Upper lobe of right lung (tissue), 1 donor: ENCODE measurements at regions not wholly inside any gene's neighbourhood (a gene's known extent, or its start where the extent isn't known, plus 50 kb on each side); places are given as distances from the start of the nearest gene placed in this dataset.

Experiments
- ATAC-seq: fragments of 200-7000 bp; cut with Tn5 transposase; one replicate; pipeline ENCODE4 v1.9.1; 2020; ENCODE audit warnings: mild to moderate bottlenecking, moderate library complexity
- DNase-seq: peaks from one replicate; pipeline ENCODE4 v3.0.0-alpha.2; 2020
- H3K27ac ChIP-seq: fragments of 200-600 bp; one replicate; pipeline ENCODE4 v1.8.0; 2022
- H3K27me3 ChIP-seq: fragments of 200-600 bp; one replicate; pipeline ENCODE4 v1.8.0; 2022; ENCODE audit warnings: mild to moderate bottlenecking
- H3K36me3 ChIP-seq: fragments of 200-600 bp; one replicate; pipeline ENCODE4 v1.8.0; 2022
- H3K4me1 ChIP-seq: fragments of 200-600 bp; one replicate; pipeline ENCODE4 v1.8.0; 2022
- H3K4me3 ChIP-seq: fragments of 200-600 bp; one replicate; pipeline ENCODE4 v1.8.0; 2022; ENCODE audit warnings: mild to moderate bottlenecking
- H3K9me3 ChIP-seq: fragments of 200-600 bp; one replicate; pipeline ENCODE4 v1.8.0; 2022
- CTCF ChIP-seq: fragments of 200-600 bp; IDR thresholded peaks from one replicate; pipeline ENCODE4 v1.8.0; 2022; ENCODE audit warnings: antibody characterized with exemption
- intact Hi-C: fragments of 100-400 bp; cut with DNase I; formaldehyde crosslinking; loops from one replicate; pipeline ENCODE4 v1.11.0; 2022
- donor health status: DM: no; HTN: yes; CAD: no; lungs with severe emphysema.

- Histone ChIP-seq H3K27ac (no peak overlapping the region), H3K9me3 (no peaks in the 10 kb centered on the region), H3K36me3 (no peaks in the 10 kb centered on the region), H3K4me3 (no peak overlapping the region), H3K4me1 (no peaks in the 10 kb centered on the region), H3K27me3 (no peaks in the 10 kb centered on the region)
- no peak for ATAC-seq
- DNase-seq = no peak
- no peak for TF ChIP-seq CTCF
- intact Hi-C loops = no loop called here
These were observed 199.8 kb upstream of the GATB start for GRCh38 chr4:151960449-151961230.

- intact Hi-C loops = no loop called here
- H3K36me3 ChIP-seq = no peaks in the 10 kb centered on the region
- no peak overlapping the region for H3K27ac ChIP-seq
- H3K27me3 ChIP-seq = no peaks in the 10 kb centered on the region
- DNase-seq (no peak), ATAC-seq (no peak)
- no peak for TF ChIP-seq CTCF
- no peak overlapping the region for H3K4me3 ChIP-seq
- H3K9me3 ChIP-seq = no peaks in the 10 kb centered on the region
- H3K4me1 ChIP-seq = no peaks in the 10 kb centered on the region
These were observed 196.3 kb upstream of the GATB start for GRCh38 chr4:151957153-151957552.

- H3K9me3 ChIP-seq = no peaks in the 10 kb centered on the region
- no peak for DNase-seq
- no peaks in the 10 kb centered on the region for H3K36me3 ChIP-seq
- H3K4me1 ChIP-seq = no peaks in the 10 kb centered on the region
- H3K27ac ChIP-seq = no peak overlapping the region
- TF ChIP-seq CTCF = no peak
- intact Hi-C loops = no loop called here
- no peak overlapping the region for H3K4me3 ChIP-seq
- H3K27me3 ChIP-seq = no peaks in the 10 kb centered on the region
- no peak for ATAC-seq
These were observed 195.0 kb upstream of the GATB start for GRCh38 chr4:151955721-151956380.

- H3K36me3 ChIP-seq = no peaks in the 10 kb centered on the region
- TF ChIP-seq CTCF = no peak
- no peaks in the 10 kb centered on the region for H3K27me3 ChIP-seq
- no peaks in the 10 kb centered on the region for H3K9me3 ChIP-seq
- ATAC-seq (no peak), DNase-seq (no peak)
- intact Hi-C loops = no loop called here
- H3K4me1 ChIP-seq = no peaks in the 10 kb centered on the region
- H3K27ac ChIP-seq = no peak overlapping the region
- H3K4me3 ChIP-seq = no peak overlapping the region
These were observed 193.1 kb upstream of the GATB start for GRCh38 chr4:151953795-151954372.

- ATAC-seq = no peak
- H3K36me3 ChIP-seq = no peaks in the 10 kb centered on the region
- no peaks in the 10 kb centered on the region for H3K9me3 ChIP-seq
- no peaks in the 10 kb centered on the region for H3K4me1 ChIP-seq
- no peaks in the 10 kb centered on the region for H3K27me3 ChIP-seq
- no peak for TF ChIP-seq CTCF
- intact Hi-C loops = no loop called here
- no peak for DNase-seq
- H3K4me3 ChIP-seq = no peak overlapping the region
- no peak overlapping the region for H3K27ac ChIP-seq
These were observed 192.5 kb upstream of the GATB start for GRCh38 chr4:151953312-151953711.
